PC-9 (cell line): ENCODE measurements at regions not wholly inside any gene's neighbourhood (a gene's known extent, or its start where the extent isn't known, plus 50 kb on each side); places are given as distances from the start of the nearest gene placed in this dataset.

Experiments
- BruUV-seq: library from RNA; stranded (reverse); fragments of 400-500 nt; replicated peaks from 2 replicates; lab custom pipeline; 2021; lab: Mats Ljungman, UMichigan
- CTCF ChIA-PET: fragments of 300-600 bp; sonication (Branson Sonifier 250); formaldehyde crosslinking; loops from one replicate; lab custom pipeline; 2022; ENCODE audit warnings: antibody characterized with exemption; lab: Charles Lee
- POLR2A ChIA-PET: fragments of 300-600 bp; sonication (Branson Sonifier 250); formaldehyde crosslinking; loops from one replicate; lab custom pipeline; 2022; ENCODE audit warnings: antibody characterized with exemption; ENCODE audit not compliant: unreplicated experiment; lab: Charles Lee
- DNase-seq, 2 experiments: peaks; one replicate each; pipeline versions ENCODE4 v3.0.0 to v3.0.0-alpha.2; 2015 to 2022; ENCODE audit warnings: mixed read lengths in 1 of 2
- H2AFZ ChIP-seq: fragments of 200-600 bp; sonication (generic); 2 replicates; pipeline ENCODE4 v1.8.1; 2017; ENCODE audit warnings: antibody characterized with exemption
- H3F3A ChIP-seq: fragments of 200-600 bp; sonication (generic); 2 replicates; pipeline ENCODE4 v1.8.1; 2017; ENCODE audit warnings: antibody characterized with exemption, mild to moderate bottlenecking, low read depth; ENCODE audit not compliant: insufficient read depth
- H3K27ac ChIP-seq: fragments of 200-600 bp; sonication (generic); 2 replicates; pipeline ENCODE4 v1.6.1; 2016; ENCODE audit warnings: mixed run types
- H3K27me3 ChIP-seq: fragments of 200-600 bp; sonication (generic); 2 replicates; pipeline ENCODE4 v1.6.1; 2016; ENCODE audit warnings: low read depth, mixed run types; ENCODE audit not compliant: insufficient read depth
- H3K36me3 ChIP-seq: fragments of 200-600 bp; sonication (generic); 2 replicates; pipeline ENCODE4 v1.6.1; 2016; ENCODE audit warnings: low read depth, mixed run types
- H3K4me1 ChIP-seq: fragments of 200-600 bp; sonication (generic); replicated peaks from 2 replicates; pipeline ENCODE4 v1.6.1; 2016; ENCODE audit warnings: mixed run types; ENCODE audit not compliant: insufficient read depth
- H3K4me2 ChIP-seq: fragments of 200-600 bp; sonication (generic); 2 replicates; pipeline ENCODE4 v1.6.1; 2017; ENCODE audit warnings: mixed run types
- H3K4me3 ChIP-seq: fragments of 200-600 bp; sonication (generic); 2 replicates; pipeline ENCODE4 v1.6.1; 2016; ENCODE audit warnings: mixed run types
- H3K79me2 ChIP-seq: fragments of 200-600 bp; sonication (generic); 2 replicates; pipeline ENCODE4 v1.6.1; 2017; ENCODE audit warnings: low read depth, mixed run types
- H3K9me2 ChIP-seq: fragments of 200-600 bp; sonication (generic); 2 replicates; pipeline ENCODE4 v1.8.1; 2017; ENCODE audit warnings: mild to moderate bottlenecking; ENCODE audit not compliant: insufficient read depth
- H3K9me3 ChIP-seq: fragments of 200-600 bp; sonication (generic); 2 replicates; pipeline ENCODE4 v1.8.1; 2016; ENCODE audit warnings: low read depth; ENCODE audit not compliant: insufficient read depth
- H4K20me1 ChIP-seq: fragments of 200-600 bp; sonication (generic); 2 replicates; pipeline ENCODE4 v1.8.1; 2017; ENCODE audit not compliant: insufficient read depth
- CTCF ChIP-seq: fragments of 200-600 bp; sonication (generic); conservative IDR thresholded peaks from 2 replicates; pipeline ENCODE4 v1.6.1; 2017; ENCODE audit warnings: mixed run types, antibody characterized with exemption, mild to moderate bottlenecking, moderate library complexity
- EZH2 ChIP-seq: fragments of 200-600 bp; sonication (generic); IDR thresholded peaks from 2 replicates; pipeline ENCODE4 v1.8.0; 2017; ENCODE audit warnings: antibody characterized with exemption, low read depth
- intact Hi-C: fragments of 100-400 bp; cut with micrococcal nuclease; formaldehyde crosslinking; loops from one replicate; pipeline ENCODE4 v1.10.0; 2022; ENCODE audit not compliant: unreplicated experiment

DNA sequence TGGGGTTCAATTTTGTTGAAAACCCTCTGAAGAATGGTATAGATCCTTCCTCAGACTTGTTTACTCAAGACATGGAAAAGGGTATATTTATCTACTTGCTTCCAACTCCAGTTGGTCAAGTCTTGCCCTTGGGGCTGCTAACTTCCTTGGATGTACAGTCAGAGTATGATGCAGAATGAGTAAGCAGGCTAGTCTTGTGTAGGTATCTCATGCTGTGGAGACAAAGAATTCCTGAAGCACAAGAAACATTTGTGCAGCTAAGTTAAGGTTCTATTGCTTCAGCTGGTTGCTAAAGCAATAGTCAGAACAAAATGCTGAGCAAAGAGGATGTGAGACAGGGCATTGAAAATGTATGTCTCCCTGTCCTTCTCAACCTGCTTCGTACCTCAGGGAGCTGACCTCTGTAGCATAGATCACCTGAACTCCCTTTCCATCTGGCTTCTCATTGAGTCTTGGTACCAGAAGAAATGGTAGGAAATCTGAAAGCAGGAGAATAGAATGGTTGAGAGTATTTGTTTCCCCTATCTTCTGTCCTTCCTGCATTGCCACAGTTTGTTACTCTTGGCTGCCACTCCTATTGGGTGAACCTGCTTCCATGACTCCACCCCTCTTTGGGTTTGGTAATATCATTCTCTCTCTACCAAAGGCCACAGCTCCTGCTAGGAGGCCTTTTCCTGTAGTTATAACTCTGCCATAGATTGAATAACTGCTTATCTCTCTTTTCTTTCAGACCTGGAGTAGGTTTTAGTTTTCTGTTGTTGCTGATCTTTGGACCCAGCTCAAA is 346.0 kb downstream of the PHF14 start:
- no peak overlapping the region for H3K27ac ChIP-seq
- no TSS peak for BruUV-seq

More for the DNA sequence above, 346.0 kb downstream of the PHF14 start:
- no peak for DNase-seq
- H3K9me2 ChIP-seq = no peaks in the 10 kb centered on the region
- CTCF ChIA-PET = no interaction called here
- no peaks in the 10 kb centered on the region for H3K79me2 ChIP-seq
- H3K27me3 ChIP-seq = no peaks in the 10 kb centered on the region
- no peaks in the 10 kb centered on the region for H3K4me1 ChIP-seq
- TF ChIP-seq EZH2 = no peak
- TF ChIP-seq CTCF = no peak
- H3K4me3 ChIP-seq = no peak overlapping the region
- no peaks in the 10 kb centered on the region for H3K9me3 ChIP-seq
- POLR2A ChIA-PET = no interaction called here
- no peaks in the 10 kb centered on the region for H4K20me1 ChIP-seq
- no peaks in the 10 kb centered on the region for H3K36me3 ChIP-seq
- H3K4me2 ChIP-seq = no peak overlapping the region
- H2AFZ ChIP-seq = no peak overlapping the region
- no peaks in the 10 kb centered on the region for H3F3A ChIP-seq
- intact Hi-C loops = no loop called here
